ENCODE measurements at regions not wholly inside any gene's neighbourhood (a gene's known extent, or its start where the extent isn't known, plus 50 kb on each side); places are given as distances from the start of the nearest gene placed in this dataset.

DNA sequence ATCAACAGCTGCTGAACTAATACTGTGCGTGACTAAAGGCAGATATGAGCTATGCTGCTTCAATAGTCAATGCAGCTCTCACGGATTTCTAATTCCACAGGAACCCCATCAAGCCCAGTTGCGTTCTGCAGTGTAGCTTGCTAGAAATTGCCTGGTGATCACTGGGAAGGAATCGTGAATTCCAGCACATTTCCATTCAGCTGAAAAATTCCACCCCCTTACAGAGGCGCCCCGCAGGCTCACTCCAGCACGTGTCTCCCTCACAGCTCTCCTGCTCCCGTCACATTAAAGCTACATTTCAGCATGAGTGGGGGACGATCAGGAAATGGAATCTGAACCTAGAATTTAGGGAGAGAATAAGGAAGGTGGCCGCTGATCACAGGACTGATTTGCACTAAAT lies 534.8 kb downstream of the TCERG1L start:
- no peak for DNase-seq

DNA sequence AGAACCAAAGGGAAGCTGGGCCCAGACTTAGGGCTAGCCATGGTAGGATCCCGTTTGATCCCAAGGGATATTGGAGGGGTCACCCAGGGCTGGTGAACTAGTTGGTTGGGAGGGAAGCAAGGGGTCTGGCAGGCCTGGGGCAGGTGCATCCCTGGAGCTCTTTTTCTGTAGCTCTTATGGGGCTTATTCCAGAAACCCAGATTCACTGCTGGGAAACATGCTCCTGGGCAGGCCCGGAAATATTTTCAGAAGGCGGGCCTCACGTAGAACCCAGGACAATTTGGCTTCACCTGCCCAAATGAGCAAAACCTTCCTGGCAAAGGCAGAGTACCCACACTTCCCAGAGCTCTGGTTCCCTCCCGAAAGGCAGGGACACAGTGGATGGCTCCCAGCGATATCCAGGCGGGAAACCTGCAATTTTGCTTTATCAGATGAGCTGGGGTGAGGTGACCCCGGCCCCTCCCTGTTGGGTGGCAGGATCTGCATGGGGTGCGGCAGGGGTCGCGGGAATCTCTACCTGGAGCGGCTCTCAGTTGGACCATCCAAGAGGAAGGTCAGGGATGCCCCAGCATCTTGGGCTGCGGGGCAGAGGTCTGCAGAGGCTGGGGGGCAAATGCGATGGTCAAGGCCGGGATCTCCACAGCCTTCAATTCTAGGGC lies 533.9 kb downstream of the TCERG1L start:
- no peak for DNase-seq

DNA sequence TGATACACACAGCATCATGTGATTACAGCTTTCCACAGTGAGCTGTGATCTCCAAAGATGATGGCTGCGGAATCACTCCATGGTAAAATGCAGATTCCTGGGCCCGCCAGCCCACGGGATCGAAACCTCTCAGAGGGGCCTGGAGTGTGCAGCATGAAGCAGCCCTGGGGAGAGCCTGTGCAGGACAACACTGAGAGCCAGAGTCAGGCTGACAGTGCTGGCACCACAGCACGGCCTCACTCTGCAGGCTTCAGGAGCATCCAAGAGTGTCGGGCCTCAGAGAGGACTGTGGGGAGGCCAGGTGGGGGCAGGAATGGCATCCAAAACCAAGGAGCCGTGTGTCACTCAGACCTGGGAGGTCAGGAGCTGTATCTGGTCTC lies 533.4 kb downstream of the TCERG1L start:
- DNase-seq = no peak

DNA sequence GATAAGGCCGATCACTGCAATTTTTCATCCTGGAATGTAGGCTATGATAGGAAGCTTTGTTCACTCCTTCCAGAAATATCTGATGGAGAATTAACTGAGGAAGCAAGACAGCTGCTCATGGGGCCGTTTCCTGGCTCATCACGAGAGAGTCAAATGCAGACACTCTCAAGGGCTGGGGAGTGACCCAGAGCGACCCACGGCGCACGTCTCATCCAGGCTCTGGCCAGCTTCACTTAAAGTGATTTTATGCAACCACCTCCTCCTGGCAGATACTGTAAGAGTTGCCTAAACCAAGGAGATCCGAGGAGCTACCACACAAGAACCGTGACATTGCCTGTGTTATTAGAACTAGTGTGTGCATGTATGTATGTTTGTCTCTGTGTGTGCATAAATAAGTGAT lies 530.8 kb downstream of the TCERG1L start:
- no peak for DNase-seq

DNA sequence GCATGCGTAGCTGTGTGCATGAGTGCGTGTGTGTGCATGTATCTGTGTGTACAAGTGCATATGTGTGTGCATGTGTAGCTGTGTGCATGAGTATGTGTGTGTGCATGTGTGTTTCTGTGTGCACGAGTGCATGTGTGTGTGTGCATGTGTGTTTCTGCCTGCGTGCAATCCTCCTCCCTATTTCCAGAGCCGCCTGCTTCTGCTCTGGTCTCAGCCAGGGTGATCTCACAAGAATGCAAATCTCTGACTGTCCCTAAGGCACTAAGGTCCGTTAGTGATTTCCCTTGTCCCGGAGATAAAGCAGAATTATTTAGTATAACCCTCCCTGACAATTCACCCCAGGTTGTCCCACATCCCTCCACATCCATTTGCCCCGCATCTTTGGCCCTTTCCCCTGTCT lies 530.3 kb downstream of the TCERG1L start:
- DNase-seq = no peak

DNA sequence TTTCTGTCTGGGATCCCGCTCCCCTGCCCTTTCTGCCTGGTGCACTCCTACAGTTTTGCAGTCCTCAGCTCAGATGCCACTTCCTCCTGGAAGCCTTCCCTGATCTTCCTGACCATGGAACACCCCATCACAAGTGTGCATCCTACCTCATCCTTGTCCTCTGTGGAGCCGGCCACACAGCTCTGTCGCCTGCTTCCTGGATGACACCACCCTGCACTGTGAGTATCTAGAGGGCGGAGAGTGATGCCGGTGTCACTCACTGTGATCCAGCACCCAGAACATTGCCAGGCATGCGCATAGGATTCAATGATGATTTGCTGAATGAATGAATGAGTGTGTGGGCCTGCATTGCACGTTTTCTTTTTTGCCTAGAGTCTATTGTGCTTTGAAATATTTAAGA lies 529.9 kb downstream of the TCERG1L start:
- DNase-seq = no peak

DNA sequence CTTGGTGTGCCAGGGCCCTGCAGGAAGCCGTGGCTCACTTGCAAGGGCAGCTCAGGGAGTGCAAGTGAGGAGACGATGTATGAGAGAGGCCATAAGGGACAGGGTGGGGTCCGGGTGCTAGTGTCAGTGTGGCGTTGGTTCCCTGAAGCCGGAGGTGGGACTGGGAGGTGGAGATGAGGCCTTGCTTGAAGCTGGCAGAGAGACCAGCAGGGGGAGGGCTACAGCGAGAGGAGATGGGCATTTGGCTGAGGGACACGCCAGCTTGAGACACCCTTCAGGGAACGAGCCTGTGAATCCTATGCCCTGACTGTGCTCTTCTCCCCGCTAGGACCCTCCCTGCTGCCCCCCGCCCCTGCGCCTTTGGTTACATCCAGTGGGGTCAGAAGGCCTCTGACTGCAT lies 529.1 kb downstream of the TCERG1L start:
- DNase-seq = no peak

DNA sequence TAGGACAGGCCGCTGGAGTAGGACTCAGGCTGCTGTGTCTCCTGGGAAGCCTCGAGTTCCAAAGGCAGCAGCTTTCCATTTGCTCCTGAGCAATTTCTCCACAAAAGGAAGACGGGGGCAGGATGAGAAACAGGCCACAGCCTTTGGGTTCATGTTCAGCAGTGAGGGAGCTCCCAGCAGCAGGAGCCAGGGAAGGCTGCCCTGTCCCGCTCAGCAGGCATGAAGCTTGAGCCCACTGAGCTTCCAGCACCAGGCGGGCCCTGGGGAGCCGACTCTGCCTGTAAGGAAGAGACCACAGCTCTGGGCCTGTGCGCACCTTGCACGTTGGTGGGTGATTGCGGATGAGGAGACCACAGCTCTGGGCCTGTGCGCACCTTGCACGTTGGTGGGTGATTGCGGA lies 527.2 kb downstream of the TCERG1L start:
- no peak for DNase-seq

DNA sequence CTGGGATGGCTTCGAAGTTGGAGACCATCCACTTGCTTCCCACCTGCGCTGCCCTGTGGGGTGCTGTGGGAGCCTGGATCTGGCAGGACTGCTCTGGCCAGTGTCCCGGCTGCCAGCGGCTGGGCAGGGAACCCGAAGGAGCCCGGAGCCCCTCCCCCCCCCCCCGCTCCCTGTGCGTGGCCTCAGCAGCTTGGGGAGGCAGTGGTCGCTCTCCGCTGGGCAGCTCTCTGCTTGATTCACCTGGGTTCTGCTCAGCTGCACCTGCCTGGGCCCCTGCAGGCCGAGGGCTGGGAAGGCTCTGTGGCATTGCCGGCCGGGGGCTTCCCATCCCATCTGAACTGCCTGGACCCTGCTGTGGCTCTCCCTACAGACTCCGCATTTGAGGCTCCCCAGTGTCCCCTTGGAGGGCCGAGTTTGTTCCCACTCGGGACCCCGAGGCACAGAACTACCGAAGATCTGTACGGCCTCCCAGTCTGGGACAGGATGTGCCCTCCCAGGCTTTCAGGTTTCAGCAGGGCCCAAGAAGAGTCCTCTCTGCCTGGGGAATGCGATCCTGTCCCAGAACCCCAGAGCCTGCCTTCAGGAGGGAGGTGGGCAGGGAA lies 525.1 kb downstream of the TCERG1L start:
- DNase-seq = no peak

DNA sequence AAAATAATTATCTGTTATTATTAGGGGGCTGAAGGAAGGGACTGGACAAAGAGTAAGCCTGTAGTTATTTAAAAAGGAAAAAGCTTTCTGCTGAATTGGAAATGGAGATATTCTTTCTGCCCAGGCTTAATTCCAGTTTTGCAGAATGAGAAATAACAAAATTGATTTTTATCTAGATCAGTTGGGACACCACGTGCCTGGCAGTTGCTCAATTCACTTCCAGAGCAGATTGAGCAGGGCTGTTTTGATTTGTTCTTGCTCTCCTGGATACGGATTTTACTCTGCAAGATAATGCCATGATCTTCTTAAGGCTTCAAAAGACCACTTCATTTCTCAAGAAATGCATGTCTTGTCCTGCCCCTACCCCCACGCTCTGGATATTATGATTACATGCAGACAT lies 524.3 kb downstream of the TCERG1L start:
- no peak for DNase-seq

DNA sequence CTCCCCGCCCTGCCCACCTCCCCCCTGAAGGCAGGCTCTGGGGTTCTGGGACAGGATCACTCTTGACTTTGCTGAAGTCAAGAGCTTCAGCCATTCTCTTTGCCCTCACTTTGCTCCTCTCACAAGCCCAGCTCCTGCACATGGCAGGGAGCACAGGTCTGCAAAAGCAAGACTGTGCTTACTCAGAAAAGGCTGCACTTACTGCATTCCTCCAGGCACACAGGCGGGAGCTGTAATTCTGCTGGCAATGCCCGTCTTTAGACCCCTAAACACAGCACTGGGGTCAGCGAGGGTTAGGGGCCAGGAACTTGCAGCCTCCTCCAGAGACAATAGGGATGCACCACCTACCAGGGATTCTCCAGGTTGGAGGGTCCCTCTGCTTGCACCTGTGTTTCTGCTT lies 523.7 kb downstream of the TCERG1L start:
- DNase-seq = no peak

DNA sequence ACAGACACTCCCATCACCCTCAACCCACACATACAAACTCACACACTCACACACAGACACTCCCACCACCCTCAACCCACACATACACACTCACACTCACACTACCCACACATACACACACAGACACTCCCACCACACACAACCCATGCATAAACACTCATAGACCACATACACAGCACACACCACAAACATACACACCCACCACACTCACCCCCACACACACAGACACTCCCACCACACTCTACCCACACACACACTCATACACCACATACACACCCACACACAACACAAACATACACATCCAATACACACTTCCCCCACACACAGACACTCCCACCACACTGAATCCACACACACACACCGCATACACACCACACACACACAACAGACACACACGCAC lies 521.2 kb downstream of the TCERG1L start:
- no peak for DNase-seq

DNA sequence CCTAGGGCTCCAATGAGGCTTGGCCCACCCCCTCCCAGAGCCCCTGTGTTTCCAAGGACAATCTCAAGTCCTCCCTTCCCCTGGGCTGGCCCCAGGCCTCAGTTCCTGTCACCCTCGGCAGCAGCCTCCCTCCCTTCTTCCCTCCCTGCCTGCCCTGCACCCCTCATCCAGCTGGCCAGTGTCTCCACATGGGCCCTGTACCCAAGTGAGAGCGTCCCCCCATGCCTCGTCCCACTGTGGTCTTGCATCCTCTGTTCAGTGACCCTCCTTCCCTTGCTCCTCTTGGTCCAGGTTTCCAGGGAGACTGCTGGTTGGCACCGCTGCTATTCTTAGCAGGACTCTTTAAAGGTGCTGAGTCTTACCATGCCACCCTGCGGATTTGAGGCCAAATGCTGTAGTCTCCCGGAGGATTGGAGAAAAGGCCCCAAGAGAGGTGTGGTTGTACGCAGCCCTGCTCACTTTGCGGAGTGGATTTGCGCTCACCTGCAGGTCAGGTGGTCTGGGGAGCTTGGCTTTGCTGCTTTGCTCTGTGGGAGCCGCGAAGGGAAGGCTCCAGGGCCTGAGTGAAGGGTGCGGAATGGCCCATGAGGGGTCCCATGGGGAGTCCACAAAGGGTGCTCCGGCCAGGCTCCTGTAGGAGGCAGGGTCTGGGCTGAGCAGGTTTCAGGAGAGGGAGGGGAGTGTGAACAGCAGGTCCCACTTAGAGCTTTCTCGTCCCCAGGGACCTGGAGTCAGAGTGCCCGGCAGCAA lies 519.2 kb downstream of the TCERG1L start:
- DNase-seq = no peak

DNA sequence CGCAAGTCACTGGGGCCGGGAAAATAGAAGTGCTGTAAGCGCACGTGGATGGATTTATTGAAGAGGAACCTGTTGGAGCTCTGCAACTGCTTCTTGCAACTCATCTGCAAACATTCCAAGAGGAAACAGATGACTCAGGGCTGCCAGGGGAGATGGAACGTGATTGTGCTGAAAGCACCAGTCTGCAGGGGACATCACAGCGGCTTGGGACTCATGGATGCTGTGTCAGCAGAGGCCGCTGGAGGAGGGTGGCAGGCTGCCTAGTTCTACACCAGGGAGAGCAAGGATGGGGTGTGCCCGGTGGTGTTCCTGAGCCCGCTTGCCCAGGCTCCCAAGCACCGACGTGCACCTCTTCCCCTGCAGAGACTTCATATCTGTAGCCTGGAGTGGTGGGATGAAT lies 515.7 kb downstream of the TCERG1L start:
- DNase-seq = no peak

DNA sequence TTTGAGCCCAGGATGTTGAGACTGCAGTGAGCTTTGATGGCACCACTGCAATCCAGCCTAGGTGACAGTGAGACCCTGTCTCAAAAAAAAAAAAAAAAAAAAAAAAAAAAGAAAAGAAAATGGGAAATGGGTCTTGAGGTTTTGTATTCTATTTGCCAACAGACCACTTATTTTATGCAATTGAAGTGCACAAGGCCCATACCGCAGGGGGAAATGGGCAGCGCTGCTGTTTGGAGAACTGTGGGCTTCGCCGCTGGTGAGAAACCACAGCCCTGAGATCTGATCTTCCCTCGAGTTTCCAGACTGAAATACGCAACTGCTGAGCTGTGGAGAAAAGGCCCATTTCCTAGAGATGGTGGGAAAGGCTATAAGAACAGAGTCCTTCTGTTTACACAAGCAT lies 512.0 kb downstream of the TCERG1L start:
- no peak for DNase-seq

DNA sequence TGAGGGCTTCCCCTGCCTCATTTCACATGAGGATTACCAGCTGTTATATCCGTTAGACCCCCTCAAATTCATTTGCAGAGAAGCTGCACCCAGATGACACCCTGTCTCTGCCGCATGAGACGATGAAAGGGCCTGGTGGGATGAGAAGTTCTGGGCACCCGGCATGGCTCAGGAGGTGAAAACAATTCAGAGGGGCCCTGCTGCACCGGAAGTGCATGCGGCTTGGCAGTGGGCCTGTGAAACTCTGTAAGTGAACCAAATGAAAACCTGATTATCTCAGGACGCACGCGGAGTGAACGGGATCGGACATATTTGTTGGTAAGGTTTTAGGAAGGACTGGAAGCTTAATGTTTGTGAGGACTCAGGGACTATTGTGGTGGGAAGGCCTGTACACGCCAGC lies 511.2 kb downstream of the TCERG1L start:
- DNase-seq = no peak

DNA sequence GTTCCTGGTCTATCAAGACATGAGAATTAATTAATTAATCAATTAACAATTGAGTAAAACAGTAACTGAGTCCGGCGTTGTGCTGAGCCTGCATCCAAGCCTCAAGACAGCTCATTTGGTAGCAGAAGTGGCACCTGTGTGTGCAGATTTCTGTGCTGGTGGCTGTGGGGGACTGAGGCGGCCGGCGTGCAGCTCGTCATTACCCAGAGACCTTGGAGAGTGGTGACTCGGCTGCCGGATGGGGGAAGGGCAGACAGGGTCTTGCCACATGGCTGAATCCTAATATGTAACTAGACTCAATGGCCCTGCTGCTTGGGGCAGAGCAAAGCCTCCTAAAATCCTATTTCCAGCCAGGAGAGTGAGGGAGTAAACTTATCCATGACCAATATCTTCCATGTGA lies 510.2 kb downstream of the TCERG1L start:
- no peak for DNase-seq

DNA sequence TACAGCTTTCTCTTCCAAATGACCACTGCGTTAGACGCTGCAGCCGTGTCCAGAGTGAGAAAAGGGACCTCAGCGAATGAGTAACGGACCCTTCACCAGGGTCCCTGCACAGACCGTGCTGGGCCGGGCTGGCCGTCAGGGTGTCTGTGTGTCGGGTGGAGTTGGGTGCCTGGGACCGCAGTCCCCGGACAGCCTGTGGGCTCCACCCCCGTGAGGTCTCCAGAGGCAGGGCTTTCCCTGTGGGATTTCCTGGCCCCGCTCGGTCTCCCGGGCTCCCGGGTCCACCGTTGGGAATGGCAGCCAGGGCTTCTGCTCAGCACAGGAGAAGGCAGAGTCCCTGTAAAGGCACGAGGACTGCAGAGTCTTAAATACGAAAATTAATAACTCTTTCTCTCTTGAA lies 509.7 kb downstream of the TCERG1L start:
- no peak for DNase-seq

DNA sequence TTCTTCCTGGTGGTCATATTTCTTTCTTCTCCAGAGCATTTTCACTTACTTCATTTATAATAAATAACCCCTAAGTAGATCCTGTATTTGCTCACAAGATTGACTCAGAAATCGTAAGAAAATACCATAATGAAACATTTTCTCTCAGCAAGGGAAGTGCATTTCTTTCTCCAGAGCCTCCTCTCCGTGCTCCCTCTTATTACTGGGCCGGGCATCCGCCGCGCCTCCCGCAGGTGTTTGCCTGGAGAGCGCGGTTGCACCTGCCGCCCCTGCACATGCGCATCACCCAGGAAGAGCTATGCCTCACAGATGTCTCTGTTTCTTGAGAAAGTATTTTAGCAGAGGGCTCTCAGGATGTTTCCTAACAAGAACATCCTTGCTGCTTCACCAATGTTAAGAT lies 509.2 kb downstream of the TCERG1L start:
- no peak for DNase-seq

DNA sequence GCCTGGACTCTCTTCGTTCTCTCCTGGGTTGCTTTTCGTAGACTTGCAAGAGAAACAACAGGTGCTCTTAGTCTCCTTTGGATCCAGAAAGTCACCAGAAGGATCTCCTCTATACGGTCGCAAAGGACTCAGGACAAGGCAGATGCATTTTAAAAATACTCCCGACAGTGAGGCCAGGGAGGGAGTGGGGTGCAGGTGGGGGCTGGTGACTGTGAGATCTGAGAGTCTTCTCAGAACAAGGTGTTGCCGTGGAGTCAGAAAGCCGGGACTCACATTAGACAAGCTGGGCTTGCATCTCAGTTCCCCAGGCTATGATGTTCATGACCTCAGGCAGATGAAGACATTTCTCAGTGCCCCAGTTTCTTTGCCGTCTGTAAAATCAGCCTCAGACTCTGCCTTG lies 507.2 kb downstream of the TCERG1L start:
- no peak for DNase-seq

DNA sequence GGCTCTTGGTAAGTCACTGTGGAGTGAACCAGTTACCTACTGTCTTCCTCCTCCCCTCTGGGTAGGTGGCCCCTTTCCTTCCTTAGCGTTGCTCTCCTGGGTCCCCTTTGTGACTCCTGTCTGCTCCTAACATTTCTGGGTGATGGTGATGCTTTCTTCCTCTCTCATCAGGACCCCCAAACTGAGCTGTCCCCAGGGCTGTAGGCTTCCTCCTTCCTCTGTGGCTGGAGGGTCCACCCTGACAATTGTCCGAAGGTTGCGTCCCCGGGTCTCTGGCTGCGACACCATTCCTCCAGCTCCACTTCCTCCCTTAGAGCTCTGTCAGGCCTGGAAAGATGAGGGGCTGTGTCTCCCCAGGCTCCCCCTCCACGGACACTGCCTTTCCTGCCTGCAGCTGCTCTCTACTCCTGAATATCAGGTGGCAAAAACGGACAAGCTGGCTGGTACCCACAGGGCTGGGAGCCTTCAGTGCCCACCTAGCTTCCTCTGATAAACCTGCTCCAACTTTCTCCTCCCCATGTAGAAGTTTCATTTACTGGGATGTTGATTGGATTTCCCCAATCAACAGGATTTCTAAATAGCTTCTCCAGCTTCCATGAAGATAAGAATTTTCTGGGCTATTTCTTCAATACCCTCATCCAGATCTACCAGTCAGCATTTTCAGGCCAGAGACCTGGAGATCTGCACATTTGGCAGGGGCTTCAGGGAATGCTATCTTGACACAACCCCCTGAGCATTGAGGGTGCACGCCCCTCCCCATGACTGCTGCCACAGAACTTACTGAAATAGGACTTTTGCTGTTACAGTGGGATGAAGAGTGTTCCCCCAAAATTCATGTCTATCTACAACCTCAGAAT lies 506.5 kb downstream of the TCERG1L start:
- no peak for DNase-seq

DNA sequence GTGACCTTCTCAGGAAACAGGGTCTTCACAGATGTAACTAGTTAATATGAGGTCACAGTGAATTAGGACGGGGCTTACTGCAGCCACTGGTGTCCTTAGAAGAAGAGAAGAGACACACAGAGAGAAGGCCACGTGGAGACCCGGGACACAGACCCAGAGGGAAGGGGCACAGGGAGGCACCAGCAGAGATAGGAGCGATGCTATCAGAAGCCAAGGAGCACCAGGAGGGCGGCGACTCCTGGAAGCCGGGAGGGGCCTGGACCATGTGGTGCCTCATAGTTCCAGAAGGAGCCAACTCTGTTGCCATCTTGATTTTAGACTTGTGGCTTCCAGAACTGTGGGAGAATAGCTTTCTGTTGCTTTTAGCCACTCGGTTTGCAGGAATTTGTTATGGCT lies 505.9 kb downstream of the TCERG1L start:
- no peak for DNase-seq

DNA sequence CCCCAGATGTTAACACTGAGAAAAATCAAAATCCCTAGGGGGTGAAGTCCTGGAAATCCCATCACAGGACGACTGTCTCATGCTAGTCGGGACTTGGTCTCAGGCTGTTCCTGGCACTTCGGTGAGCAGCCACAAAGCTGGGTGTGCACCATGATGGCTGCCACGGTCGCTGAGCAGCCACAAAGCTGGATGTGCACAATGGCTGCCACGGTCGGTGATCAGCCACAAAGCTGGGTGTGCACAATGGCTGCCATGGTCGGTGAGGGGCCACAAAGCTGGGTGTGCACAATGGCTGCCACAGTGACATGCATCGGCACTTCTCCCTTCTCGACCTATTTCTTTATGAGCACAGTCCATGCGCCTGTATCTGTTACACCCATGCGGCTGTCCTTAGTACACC lies 505.1 kb downstream of the TCERG1L start:
- no peak for DNase-seq

DNA sequence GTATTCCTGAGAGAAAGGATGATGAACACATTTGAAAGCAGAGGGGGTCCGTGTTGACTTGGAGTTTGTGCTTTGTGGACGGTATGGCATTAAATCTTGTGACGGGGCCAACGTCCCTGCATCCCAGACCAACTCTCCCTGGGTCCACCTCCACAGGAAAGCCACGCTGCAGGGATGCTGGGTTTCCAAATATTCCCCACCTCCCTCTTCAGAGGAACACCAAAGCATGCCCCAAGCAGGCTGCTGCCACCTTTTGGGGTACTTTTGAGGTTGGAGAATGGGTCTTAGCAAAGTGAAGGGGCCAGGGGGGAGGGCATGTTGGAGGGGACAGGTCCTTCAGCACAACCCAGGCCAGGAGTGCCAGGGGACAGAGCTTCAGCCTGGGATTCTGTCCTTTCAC lies 504.4 kb downstream of the TCERG1L start:
- no peak for DNase-seq
